Naive B cell (primary cell): ENCODE measurements at regions not wholly inside any gene's neighbourhood (a gene's known extent, or its start where the extent isn't known, plus 50 kb on each side); places are given as distances from the start of the nearest gene placed in this dataset.

Source experiments
- ATAC-seq, 2 donors: fragments of 150-1000 bp; cut with Tn5 transposase; 2 replicates each; pipeline ENCODE4 v1.10.0; 2021; ENCODE audit warnings: low read depth in 2 of 2, mild to moderate bottlenecking in 2 of 2, moderate library complexity in 2 of 2
- DNase-seq: peaks from one replicate; pipeline ENCODE4 v3.0.0; 2022
- H3K27ac Mint-ChIP-seq, 6 donors: one replicate each; pipeline ENCODE4 v1.8.0; 2020 to 2022; ENCODE audit warnings: mild to moderate bottlenecking in 6 of 6, mixed read lengths in 6 of 6, moderate library complexity in 5 of 6, inconsistent platforms in 2 of 6
- H3K27me3 Mint-ChIP-seq, 3 donors: one replicate each; pipeline ENCODE4 v1.8.0; 2021 to 2022; ENCODE audit warnings: mixed read lengths in 3 of 3, mild to moderate bottlenecking in 1 of 3
- H3K36me3 Mint-ChIP-seq, 2 donors: one replicate each; pipeline ENCODE4 v1.8.0; 2020 to 2022; ENCODE audit warnings: mixed read lengths in 2 of 2, inconsistent platforms in 1 of 2, mild to moderate bottlenecking in 1 of 2
- H3K4me1 Mint-ChIP-seq, 3 donors: one replicate each; pipeline ENCODE4 v1.8.0; 2020 to 2022; ENCODE audit warnings: mixed read lengths in 3 of 3, inconsistent platforms in 1 of 3, mild to moderate bottlenecking in 1 of 3, moderate library complexity in 1 of 3
- H3K4me3 Mint-ChIP-seq, 8 donors: one replicate each; pipeline ENCODE4 v1.8.0; 2020 to 2022; ENCODE audit warnings: mild to moderate bottlenecking in 8 of 8, mixed read lengths in 8 of 8, moderate library complexity in 8 of 8, inconsistent platforms in 2 of 8
- H3K9me3 Mint-ChIP-seq, 7 donors: one replicate each; pipeline ENCODE4 v1.8.0; 2020 to 2022; ENCODE audit warnings: mixed read lengths in 7 of 7, mild to moderate bottlenecking in 5 of 7, inconsistent platforms in 2 of 7, moderate library complexity in 1 of 7

- Mint-ChIP-seq H3K36me3 (no peaks in the 10 kb centered on the region), H3K4me1 (peaks cover 3 to 9% (median 6%) of the 10 kb centered on the region in 3 donors), H3K9me3 (no peaks in the 10 kb centered on the region), H3K27me3 (no peaks in the 10 kb centered on the region), H3K4me3 (no peak overlapping the region), H3K27ac (no peak overlapping the region)
- DNase-seq (no peak), ATAC-seq (no peak)
Observed at GRCh38 chr6:119612176-119612891, 262.8 kb upstream of the MAN1A1 start.

DNA sequence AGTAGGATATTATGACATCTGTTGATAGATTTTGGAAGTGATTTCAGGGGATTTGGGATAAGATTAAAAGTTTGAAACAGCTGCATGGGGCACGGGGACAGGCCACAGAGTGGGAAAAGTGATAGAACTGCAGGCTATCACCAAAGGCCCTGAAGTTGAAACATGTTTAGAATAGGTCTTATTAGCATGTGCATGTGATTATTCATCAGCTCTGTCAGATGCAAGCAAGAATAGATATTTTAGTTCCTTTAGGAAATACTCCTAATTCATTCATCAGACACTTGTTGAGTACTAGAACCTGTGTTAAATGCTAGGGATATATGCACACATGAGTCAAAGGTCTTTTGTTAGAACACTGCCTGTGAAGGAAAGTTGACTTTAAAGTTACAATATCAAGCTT is 261.2 kb upstream of the MAN1A1 start:
- no peak overlapping the region for H3K4me3 Mint-ChIP-seq
- DNase-seq (no peak), ATAC-seq (no peak)
- H3K4me1 Mint-ChIP-seq: peaks cover 3 to 9% (median 6%) of the 10 kb centered on the region in 3 donors
- no peak overlapping the region for H3K27ac Mint-ChIP-seq
- H3K9me3 Mint-ChIP-seq: no peaks in the 10 kb centered on the region
- H3K27me3 Mint-ChIP-seq: no peaks in the 10 kb centered on the region
- H3K36me3 Mint-ChIP-seq: no peaks in the 10 kb centered on the region

- H3K27ac Mint-ChIP-seq: peak overlapping the region in 2 of 6 donors; percentile 1 to 72
- DNase-seq (no peak), ATAC-seq (no peak)
- H3K4me1 Mint-ChIP-seq: peaks cover 3 to 9% (median 6%) of the 10 kb centered on the region in 3 donors
- no peaks in the 10 kb centered on the region for H3K27me3 Mint-ChIP-seq
- H3K36me3 Mint-ChIP-seq: no peaks in the 10 kb centered on the region
- no peaks in the 10 kb centered on the region for H3K9me3 Mint-ChIP-seq
- H3K4me3 Mint-ChIP-seq: no peak overlapping the region
Observed at GRCh38 chr6:119610265-119610664, 260.7 kb upstream of the MAN1A1 start.

DNA sequence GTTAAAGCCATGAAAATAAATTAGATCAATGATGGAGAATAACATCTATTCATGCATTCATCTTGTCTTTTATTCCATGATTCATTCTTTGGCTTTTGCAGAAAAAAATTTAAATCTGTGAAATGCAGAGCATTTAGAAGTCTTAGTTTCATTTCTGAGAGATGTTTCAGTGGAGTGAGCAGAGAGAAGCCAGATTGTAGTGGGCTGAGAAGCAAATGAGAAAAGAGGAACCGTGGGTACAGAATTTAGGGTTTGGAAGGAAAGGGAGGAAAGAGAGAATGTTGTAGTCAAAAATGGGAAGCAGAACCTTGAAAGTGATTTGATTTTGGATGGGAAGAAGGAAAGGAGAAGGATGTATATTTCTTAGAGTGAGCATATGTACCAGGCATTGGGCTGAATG is 260.3 kb upstream of the MAN1A1 start:
- Mint-ChIP-seq H3K36me3 (no peaks in the 10 kb centered on the region), H3K27ac (no peak overlapping the region), H3K9me3 (no peaks in the 10 kb centered on the region), H3K27me3 (no peaks in the 10 kb centered on the region), H3K4me1 (peaks cover 3 to 9% (median 6%) of the 10 kb centered on the region in 3 donors), H3K4me3 (no peak overlapping the region)
- no peak for ATAC-seq
- no peak for DNase-seq

GRCh38 chr6:119608994-119609393 is 259.4 kb upstream of the MAN1A1 start:
- no peaks in the 10 kb centered on the region for H3K36me3 Mint-ChIP-seq
- no peak overlapping the region for H3K4me3 Mint-ChIP-seq
- no peak for ATAC-seq
- H3K4me1 Mint-ChIP-seq: peaks cover 3 to 9% (median 6%) of the 10 kb centered on the region in 3 donors
- H3K27ac Mint-ChIP-seq: no peak overlapping the region
- H3K9me3 Mint-ChIP-seq: no peaks in the 10 kb centered on the region
- DNase-seq: no peak
- no peaks in the 10 kb centered on the region for H3K27me3 Mint-ChIP-seq

- Mint-ChIP-seq H3K27ac (no peak overlapping the region), H3K36me3 (no peaks in the 10 kb centered on the region), H3K9me3 (no peaks in the 10 kb centered on the region), H3K4me3 (no peak overlapping the region), H3K27me3 (no peaks in the 10 kb centered on the region), H3K4me1 (no peaks in the 10 kb centered on the region)
- no peak for ATAC-seq
- no peak for DNase-seq
Observed at GRCh38 chr6:119604124-119604523, 254.6 kb upstream of the MAN1A1 start.

- Mint-ChIP-seq H3K36me3 (no peaks in the 10 kb centered on the region), H3K27me3 (no peaks in the 10 kb centered on the region), H3K4me3 (no peak overlapping the region), H3K9me3 (no peaks in the 10 kb centered on the region), H3K27ac (no peak overlapping the region), H3K4me1 (no peaks in the 10 kb centered on the region)
- no peak for DNase-seq
- no peak for ATAC-seq
Observed at GRCh38 chr6:119603501-119603900, 253.9 kb upstream of the MAN1A1 start.

DNA sequence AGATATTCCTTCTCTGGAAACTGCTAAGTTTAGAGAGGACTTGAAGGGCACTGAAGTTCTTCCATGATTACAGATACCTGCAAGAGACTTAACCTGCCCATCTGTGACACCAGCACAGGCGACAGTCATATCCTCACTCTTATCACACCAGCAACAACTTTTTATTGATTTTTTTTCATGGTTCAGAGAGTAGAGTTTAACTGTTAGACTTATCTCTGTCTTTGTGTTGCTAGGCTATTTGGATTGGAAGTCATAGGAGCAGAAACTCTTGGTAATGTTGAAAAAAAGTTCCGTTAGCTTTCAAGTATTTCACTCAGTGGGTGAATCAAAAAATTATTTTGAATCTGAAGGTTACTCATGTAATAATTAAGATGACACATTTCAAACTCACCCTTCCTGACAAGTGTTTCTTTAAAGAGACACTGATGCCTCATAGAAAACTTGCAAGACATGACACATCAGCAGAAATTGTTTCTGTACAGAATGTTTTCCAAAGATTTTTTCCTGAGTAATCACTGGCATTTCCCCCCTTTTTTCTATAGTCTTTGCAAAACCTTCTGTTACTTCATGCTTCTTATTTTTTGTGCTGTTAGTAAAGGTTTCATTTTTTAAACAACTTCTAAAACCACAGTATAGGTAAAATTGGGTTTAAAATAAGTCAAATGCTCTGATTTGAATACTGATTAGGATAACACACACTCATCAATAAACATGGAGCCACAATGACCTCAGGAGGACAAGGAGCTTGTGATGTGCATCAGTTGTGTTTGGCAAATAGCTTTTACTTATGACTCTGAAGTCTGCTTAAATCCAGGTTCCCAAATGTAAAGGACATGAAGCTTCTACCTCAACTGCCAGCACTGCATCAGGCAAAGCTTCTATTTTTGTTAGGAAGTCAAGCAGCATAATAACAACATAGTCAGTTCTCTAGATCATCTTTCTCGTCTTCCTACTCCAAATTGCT is 252.9 kb upstream of the MAN1A1 start:
- H3K36me3 Mint-ChIP-seq: no peaks in the 10 kb centered on the region
- peaks cover 0 to 3% (median 0%) of the 10 kb centered on the region in 7 donors for H3K9me3 Mint-ChIP-seq
- no peak overlapping the region for H3K27ac Mint-ChIP-seq
- DNase-seq (no peak), ATAC-seq (no peak)
- no peaks in the 10 kb centered on the region for H3K4me1 Mint-ChIP-seq
- no peaks in the 10 kb centered on the region for H3K27me3 Mint-ChIP-seq
- H3K4me3 Mint-ChIP-seq: no peak overlapping the region

- ATAC-seq (no peak), DNase-seq (no peak)
- Mint-ChIP-seq H3K9me3 (peaks cover 0 to 4% (median 2%) of the 10 kb centered on the region in 7 donors), H3K27me3 (no peaks in the 10 kb centered on the region), H3K36me3 (no peaks in the 10 kb centered on the region), H3K4me3 (no peak overlapping the region), H3K4me1 (no peaks in the 10 kb centered on the region), H3K27ac (no peak overlapping the region)
Observed at GRCh38 chr6:119598883-119599282, 249.3 kb upstream of the MAN1A1 start.

DNA sequence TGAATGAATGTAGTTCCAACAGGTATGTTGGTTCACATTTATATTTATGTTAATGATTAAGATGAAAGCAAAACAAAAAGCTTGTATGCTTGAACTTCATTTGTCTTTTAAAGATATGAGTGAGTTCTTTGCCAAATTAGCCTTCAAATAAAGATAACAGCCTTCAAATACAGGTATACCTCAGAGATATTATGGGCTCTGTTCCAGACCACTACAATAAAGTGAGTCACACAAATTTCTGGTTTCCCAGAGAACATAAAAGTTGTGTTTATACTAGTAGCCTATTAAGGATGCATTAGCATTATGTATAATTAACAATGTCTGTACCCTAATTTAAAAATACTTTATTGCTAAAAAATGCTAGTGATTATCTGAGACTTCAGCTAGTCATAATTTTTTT is 245.3 kb upstream of the MAN1A1 start:
- no peak overlapping the region for H3K4me3 Mint-ChIP-seq
- H3K27ac Mint-ChIP-seq: no peak overlapping the region
- H3K9me3 Mint-ChIP-seq: peaks cover 0 to 4% (median 2%) of the 10 kb centered on the region in 7 donors
- H3K4me1 Mint-ChIP-seq: no peaks in the 10 kb centered on the region
- no peaks in the 10 kb centered on the region for H3K27me3 Mint-ChIP-seq
- DNase-seq (no peak), ATAC-seq (no peak)
- H3K36me3 Mint-ChIP-seq: no peaks in the 10 kb centered on the region

DNA sequence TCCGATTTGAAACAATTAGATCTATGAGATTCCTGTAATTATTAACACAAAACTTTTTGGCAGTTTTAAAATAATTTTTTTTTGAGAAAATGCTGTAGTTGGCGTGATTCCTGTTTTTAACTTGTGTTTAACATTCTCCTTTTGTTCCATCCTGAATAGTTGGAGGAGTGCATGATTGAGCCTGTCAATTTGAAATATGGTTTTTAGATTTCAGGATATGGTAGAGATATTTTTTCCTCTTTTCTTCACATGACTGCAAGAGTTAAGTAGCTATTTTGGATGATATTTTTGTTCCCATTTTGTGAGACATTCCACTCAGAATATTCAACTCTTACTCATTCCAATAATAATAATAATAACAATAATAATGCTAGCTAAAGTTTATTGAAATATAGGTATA is 241.7 kb upstream of the MAN1A1 start:
- H3K27me3 Mint-ChIP-seq: no peaks in the 10 kb centered on the region
- no peak for ATAC-seq
- H3K9me3 Mint-ChIP-seq: no peaks in the 10 kb centered on the region
- peaks cover 0 to 5% (median 4%) of the 10 kb centered on the region in 3 donors for H3K4me1 Mint-ChIP-seq
- H3K27ac Mint-ChIP-seq: no peak overlapping the region
- no peaks in the 10 kb centered on the region for H3K36me3 Mint-ChIP-seq
- no peak for DNase-seq
- no peak overlapping the region for H3K4me3 Mint-ChIP-seq

DNA sequence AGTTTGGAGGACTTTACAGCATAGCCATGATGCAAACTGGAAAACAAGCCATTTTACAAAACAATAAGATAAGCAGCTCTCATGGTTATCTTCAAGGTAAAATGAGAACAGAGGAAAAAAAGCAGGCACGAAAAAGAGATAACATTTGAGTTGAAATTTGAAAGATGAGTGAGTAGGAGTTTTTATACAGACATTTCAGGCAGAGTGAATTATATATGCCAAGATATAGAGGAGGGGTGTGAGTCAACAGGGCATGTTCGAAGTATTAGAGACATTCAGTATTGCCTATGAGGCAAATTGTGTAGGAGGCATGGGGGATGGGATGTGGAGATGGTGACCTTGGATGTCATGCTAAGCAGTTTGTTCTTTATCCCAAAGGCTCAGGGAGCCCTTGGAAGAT is 240.5 kb upstream of the MAN1A1 start:
- no peaks in the 10 kb centered on the region for H3K36me3 Mint-ChIP-seq
- no peak for DNase-seq
- ATAC-seq: no peak
- H3K4me1 Mint-ChIP-seq: peaks cover 0 to 5% (median 4%) of the 10 kb centered on the region in 3 donors
- H3K27ac Mint-ChIP-seq: no peak overlapping the region
- H3K9me3 Mint-ChIP-seq: no peaks in the 10 kb centered on the region
- H3K4me3 Mint-ChIP-seq: no peak overlapping the region
- H3K27me3 Mint-ChIP-seq: no peaks in the 10 kb centered on the region

DNA sequence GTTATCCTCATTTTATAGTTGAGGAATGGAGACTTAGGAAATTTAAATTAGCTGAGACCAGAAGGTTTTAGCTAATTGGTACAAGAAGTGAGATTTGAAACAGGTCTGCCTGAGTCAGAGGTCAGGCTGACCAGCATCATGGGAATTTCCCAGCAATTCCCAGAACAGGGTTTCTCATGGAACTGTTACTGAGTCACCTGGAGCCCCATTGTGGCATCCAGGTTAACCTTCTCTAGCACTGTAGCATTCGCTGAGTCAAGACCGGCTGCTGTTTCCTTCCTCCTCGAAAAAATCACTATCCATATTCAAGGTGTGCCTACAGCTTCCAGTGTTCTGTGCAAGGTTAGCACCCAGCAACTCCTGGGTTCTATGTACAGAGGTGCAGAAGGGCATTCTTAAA is 238.0 kb upstream of the MAN1A1 start:
- Mint-ChIP-seq H3K27me3 (no peaks in the 10 kb centered on the region), H3K4me1 (peaks cover 0 to 5% (median 4%) of the 10 kb centered on the region in 3 donors), H3K36me3 (no peaks in the 10 kb centered on the region), H3K9me3 (no peaks in the 10 kb centered on the region), H3K4me3 (no peak overlapping the region), H3K27ac (no peak overlapping the region)
- ATAC-seq (no peak), DNase-seq (no peak)
